SU-DHL-6 (cell line): ENCODE measurements at regions not wholly inside any gene's neighbourhood (a gene's known extent, or its start where the extent isn't known, plus 50 kb on each side); places are given as distances from the start of the nearest gene placed in this dataset.

ENCODE experiments used
- CTCF ChIP-seq: fragments of 200-600 bp; sonication (generic); IDR thresholded peaks from one replicate; pipeline ENCODE4 v1.5.1; 2017; ENCODE audit warnings: antibody characterized with exemption, mild to moderate bottlenecking, low read length, moderate library complexity; ENCODE audit not compliant: insufficient read depth, poor library complexity, severe bottlenecking
- EZH2phosphoT487 ChIP-seq: fragments of 200-600 bp; sonication (generic), shearing (Covaris generic); conservative IDR thresholded peaks from 2 replicates; pipeline ENCODE4 v1.6.1; 2018; ENCODE audit warnings: mild to moderate bottlenecking, antibody characterized with exemption, low read length, moderate library complexity, mixed read lengths

DNA sequence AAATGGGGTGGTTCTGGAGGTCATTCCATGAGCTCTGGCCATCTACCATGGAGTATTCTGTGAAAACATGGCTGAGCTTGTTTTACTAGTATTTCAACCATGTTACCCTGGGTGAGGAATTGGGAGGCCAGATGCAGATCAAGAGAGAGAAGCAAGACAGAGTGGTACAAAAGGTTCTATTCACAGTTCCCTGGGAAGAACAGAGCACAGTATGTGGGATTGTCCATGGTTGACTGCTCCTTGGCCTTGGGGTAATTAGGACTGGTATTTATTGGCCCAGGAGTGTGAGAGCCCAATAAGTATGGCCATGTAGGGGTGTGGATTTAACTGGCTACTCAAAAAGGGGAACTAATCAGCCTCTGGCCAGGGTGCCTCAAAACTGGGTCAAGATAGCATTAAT lies 239.7 kb upstream of the GATB start:
- TF ChIP-seq CTCF (no peak), EZH2phosphoT487 (no peak)
